Ovary (tissue), 3 donors: ENCODE measurements at regions not wholly inside any gene's neighbourhood (a gene's known extent, or its start where the extent isn't known, plus 50 kb on each side); places are given as distances from the start of the nearest gene placed in this dataset.

Experiments used
- CTCF ChIP-seq, 3 donors: fragments of 450-650 bp in 2 of 3; fragments of 200-600 bp in 1 of 3; IDR thresholded peaks; one replicate each; pipeline versions ENCODE4 v1.5.1 to v1.8.0; 2016 to 2022; ENCODE audit warnings: antibody characterized with exemption in 3 of 3, mild to moderate bottlenecking in 1 of 3
- POLR2A ChIP-seq: fragments of 450-650 bp; IDR thresholded peaks from one replicate; pipeline ENCODE4 v1.6.1; 2017; ENCODE audit warnings: antibody characterized with exemption, mild to moderate bottlenecking, moderate library complexity
- donor health status: DM: no; HTN: no; CAD: no.

GRCh38 chrX:853304-853703 is 222.7 kb downstream of the SHOX start:
- TF ChIP-seq CTCF (IDR thresholded peaks at IDR 0.05) = no peak
- TF ChIP-seq POLR2A = no peak
